ENCODE measurements at regions not wholly inside any gene's neighbourhood (a gene's known extent, or its start where the extent isn't known, plus 50 kb on each side); places are given as distances from the start of the nearest gene placed in this dataset.
"Not testable (repeated sequence)": the region's sequence is repeated elsewhere in the genome, so short reads cannot be mapped to it uniquely, and the experiment has no call there.

DNA sequence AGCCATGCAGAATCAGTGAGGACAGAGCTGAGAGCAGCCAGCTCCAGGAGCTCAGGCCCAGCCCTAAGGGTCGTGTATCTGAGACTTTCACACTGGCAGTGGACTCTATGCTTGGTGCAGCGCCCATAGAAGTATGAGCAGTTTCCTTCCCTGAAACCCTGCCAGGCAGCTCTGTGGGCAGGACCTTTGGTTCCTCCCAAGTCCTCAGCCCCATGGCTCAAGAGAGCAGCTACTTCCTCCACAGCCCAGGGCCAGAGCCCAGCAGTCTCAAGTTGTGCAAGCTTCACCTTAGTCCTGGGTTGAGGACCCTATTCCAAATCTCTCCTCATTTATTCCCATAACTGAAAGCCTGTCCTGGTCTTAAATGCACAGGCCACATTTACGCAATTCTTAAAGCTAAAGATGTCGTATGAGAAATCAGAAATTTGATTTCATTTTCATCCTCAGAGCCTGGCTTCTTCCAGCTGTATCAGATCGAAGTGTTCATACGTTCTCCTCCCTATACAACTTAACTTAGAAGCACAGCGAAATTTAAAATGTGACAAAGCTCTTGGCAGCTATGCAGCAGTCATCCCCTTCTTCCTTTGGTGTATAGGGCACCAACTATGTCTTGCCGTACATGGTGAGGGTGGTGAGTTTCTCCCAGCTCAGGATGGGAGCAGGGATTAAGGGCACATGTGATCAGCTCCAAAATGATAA lies 1337.1 kb downstream of the RPIA start:
- not testable (repeated sequence) for DNase-seq (ENCODE audit: low spot score); ATAC-seq

DNA sequence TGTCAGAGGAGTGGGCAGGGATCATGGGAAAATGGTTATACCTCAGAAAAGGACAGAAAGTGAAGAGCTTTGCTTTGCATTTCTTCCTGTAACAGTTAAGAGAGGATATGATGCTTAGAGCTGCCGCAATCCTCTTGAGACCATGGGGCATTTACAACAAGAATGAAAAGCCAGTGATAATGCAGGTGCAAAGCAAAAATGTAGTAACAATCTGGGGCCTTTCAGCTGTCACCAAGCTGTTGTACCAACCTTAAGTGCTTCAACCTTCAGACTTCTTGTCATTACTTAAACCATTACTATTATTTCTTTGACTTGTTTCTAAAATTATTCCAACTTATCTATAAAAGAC lies 1337.6 kb downstream of the RPIA start:
- not testable (repeated sequence) for DNase-seq (ENCODE audit: low spot score); ATAC-seq

DNA sequence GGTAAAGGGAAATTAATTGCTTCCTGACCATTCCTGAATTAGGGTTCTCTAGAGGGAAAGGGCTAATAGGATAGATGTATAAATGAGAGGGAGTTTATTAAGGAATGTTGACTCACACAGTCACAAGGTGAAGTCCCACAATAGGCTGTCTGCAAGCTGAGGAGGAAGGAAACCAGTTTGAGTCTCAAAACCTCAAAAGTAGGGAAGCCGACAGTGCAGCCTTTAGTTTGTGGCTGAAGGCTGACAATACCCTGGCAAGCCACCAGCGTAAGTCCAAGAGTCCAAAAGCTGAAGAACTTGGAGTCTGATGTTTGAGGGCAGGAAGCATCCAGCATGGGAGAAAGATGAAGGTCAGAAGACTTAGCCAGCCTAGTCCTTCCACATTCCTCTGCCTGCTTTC lies 1340.8 kb downstream of the RPIA start:
- not testable (repeated sequence) for ATAC-seq; DNase-seq (ENCODE audit: low spot score)

DNA sequence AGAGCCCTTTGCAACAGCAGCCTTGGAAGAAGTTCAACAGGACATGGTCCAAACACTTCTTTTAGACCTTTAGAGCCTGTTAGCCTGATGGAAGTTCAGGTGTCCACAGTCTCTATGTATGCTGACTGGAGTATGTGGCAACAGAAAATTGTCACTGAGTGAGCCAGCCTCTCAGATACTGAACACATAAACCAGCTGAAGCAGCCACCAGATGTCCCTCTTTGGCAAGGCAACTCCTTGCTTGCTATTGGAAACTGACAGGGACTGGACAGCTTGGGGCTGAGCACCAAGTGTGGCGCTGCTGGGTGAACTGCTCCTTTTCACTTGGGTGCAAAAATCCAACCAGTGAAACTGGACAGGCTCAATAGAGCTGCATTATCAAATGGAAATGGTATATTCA lies 1344.9 kb downstream of the RPIA start:
- not testable (repeated sequence) for DNase-seq (ENCODE audit: low spot score)
- ATAC-seq: peak; percentile 83

- DNase-seq (ENCODE audit: low spot score); ATAC-seq: not testable (repeated sequence)
Observed at GRCh38 chr2:90039093-90039492, 1347.6 kb downstream of the RPIA start.

GRCh38 chr2:90047776-90048175 lies 1356.3 kb downstream of the RPIA start:
- not testable (repeated sequence) for ATAC-seq; DNase-seq (ENCODE audit: low spot score)

DNA sequence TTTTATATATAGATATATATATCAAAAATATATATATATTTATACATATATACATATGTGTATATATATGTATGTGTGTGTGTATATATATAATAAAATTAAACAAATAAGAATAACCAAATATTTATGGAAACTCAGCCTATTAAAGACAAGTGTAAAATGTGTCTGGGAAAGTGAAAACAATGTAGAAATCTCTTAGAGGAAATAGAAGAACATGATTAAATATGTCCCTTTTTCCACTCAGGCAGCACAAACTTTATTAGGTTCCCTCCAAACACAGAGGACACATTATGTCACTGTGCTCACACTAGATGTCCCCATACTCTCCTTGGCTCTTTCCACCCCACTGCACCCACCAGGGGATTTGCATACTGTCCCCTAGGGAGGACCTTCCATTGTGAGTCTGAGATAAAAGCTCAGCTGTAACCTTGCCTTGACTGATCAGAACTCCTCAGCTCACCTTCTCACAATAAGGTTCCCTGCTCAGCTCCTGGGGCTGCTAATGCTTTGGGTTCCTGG lies 1360.7 kb downstream of the RPIA start:
- ATAC-seq; DNase-seq (ENCODE audit: low spot score): not testable (repeated sequence)

DNA sequence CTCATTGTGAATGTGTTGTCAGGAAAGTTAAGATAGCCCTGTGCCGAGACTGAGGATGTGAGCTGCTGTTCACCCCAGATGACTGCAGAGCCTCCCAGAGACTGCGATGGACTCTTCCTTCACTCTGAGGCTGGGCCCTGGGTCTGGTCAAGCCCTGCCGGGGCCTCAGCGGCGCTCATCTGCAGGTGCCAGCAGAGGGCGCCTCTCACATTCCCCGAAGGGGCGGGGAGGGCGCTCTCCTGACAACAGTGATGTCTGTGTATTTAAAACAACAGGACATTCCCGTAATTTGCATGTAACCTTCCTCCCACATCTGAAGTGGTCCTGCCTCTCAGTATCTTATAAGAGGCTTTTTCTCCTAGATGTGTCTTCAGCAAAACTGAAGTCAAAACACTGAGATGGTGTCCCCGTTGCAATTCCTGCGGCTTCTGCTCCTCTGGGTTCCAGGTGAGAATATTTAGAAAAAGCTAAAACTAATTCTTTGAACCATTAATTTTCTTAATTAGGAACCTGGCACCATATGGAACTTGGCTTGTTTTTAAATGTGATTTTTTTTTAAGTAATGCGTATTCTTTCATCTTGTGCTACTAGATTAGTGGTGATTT lies 1377.9 kb downstream of the RPIA start:
- DNase-seq (ENCODE audit: low spot score) (peak; percentile 47), ATAC-seq (peak; percentile 95)

GRCh38 chr2:90076311-90076710 lies 1384.8 kb downstream of the RPIA start:
- ATAC-seq (no peak), DNase-seq (ENCODE audit: low spot score) (no peak)

DNA sequence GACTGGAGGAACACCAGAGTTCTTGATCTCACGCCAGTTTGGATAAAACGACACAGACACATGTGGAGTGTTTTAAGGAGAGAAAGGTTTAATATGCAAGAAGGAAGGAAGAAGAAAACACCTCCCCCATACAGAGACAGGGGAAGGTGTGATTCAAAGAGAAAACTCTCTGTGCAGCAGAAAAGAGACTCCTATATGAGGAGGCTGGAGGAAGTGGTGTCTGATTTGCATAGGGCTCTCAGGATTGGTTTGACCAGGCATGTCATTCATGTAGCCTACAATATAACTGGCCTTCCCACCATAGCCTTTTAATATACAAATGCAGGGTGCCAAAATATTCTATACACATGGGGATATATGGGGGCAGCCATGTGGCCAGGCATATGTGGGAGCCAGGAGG lies 1386.5 kb downstream of the RPIA start:
- ATAC-seq: no peak
- no peak for DNase-seq (ENCODE audit: low spot score)

DNA sequence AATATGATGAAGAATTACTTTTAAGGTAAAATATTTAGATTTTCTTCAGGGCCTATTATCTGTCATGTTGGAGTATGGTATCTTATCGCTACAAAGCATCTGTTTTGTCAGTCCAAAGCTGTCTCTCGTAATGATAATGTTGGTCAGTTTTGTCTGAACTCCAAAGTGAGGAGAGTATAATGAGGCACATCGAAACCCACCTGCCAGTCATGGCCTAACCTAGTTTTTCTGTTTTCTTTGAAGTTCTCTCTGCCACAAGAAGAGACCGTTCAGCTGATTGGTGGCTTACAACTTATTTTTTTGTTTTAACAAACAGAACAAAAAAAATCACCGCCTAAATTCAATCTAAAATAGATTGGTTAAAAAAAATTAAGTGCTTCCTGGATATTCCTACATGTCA lies 1387.9 kb downstream of the RPIA start:
- no peak for DNase-seq (ENCODE audit: low spot score)
- ATAC-seq: no peak

- ATAC-seq: peak; percentile 59
- not testable (repeated sequence) for DNase-seq (ENCODE audit: low spot score)
Observed at GRCh38 chr2:90087792-90088191, 1396.3 kb downstream of the RPIA start.

DNA sequence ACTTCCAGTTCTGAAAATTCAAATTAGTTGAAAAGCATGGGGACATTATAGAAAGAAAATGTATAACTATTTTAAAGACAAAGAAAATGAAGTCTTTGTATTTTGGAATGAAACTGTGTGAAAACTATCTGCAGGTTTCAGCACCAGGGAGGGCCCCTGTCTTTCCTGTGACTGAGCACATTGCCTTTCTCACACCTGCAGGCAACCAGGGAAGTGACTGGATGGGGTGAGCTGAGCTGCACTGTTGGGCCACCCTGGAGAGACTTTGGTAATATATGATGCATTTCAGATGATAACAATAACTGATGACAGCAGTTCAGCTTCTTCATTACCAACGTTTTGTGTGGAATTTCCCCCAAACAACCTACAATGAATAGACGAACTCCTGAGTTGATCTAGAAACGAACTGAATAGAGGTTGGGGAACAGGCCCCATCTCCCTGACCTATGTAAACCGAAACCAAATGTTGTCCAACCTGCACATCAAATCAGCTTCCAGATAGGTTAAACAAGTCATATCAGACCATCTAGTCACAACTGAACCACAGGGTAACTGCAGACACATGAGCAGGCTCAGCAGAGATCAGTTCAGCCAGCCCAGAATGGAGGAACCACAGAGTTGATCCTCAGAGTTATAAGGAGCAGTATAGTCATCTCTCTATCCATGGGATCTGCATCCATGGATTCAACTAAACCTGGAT lies 1402.2 kb downstream of the RPIA start:
- DNase-seq (ENCODE audit: low spot score); ATAC-seq: not testable (repeated sequence)

DNA sequence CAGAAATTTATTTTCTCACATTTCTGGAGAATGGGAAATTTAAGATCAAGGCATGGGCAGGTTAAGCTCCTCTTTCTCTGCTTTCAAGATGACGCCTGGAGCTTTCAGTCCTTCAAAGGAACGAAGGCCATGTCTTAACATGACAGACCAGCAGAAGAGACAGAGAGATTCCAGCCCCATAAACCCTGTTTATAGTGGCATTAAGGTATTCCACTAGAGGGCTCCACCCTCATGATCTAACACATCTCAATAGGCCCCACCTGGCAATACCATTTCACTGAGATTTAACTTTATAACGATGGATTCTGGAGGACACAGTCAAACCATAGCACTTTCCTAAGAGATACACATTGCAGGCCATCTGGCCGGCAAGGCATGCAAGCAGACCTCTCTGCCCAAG lies 1406.1 kb downstream of the RPIA start:
- peak; percentile 39 for ATAC-seq
- not testable (repeated sequence) for DNase-seq (ENCODE audit: low spot score)

DNA sequence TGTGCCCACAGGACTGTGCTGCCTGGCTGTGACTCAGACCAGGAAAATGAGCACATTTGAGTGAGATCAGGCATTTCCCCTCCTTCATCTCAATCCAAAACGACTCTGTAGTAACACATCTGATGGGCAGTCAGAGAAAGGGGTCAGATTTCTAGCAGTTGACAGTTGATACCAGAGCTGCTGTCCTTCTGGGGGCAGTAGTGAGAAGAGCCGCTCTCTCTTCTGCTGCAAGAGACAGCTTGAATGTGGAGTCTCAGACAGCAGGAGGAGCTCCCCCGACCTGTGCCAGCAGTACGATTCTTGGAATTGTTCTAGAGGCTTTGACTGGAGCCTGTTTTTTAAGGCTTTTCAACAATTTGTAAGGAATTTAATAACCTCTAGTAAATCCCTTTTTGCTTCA lies 1413.7 kb downstream of the RPIA start:
- DNase-seq (ENCODE audit: low spot score); ATAC-seq: not testable (repeated sequence)

GRCh38 chr2:90123409-90123808 lies 1431.9 kb downstream of the RPIA start:
- not testable (repeated sequence) for ATAC-seq; DNase-seq (ENCODE audit: low spot score)

DNA sequence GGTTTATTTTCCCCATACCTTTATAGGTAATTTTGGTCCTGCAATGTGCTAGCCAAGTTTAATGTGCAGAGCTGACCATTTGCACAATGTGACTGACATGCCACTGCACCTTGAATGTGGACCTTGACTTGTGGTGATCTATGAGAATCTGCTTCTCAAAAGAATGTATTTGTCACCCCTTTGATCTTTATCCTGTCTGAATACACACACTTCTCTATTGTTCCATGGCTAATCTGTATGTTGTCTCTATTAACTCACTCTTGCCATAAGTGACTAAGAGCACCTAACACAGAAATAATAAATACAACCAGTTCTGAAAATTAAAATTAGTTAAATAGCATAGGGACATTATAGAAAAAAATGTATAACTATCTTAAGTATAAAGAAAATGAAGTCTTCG lies 1447.6 kb downstream of the RPIA start:
- ATAC-seq; DNase-seq (ENCODE audit: low spot score): not testable (repeated sequence)

GRCh38 chr2:90141558-90141957 lies 1450.1 kb downstream of the RPIA start:
- DNase-seq (ENCODE audit: low spot score); ATAC-seq: not testable (repeated sequence)

GRCh38 chr2:90151805-90152204 lies 1460.3 kb downstream of the RPIA start:
- DNase-seq (ENCODE audit: low spot score): not testable (repeated sequence)
- ATAC-seq: peak; percentile 40

- not testable (repeated sequence) for ATAC-seq; DNase-seq (ENCODE audit: low spot score)
Observed at GRCh38 chr2:90170978-90171377, 1479.5 kb downstream of the RPIA start.

GRCh38 chr2:90173081-90173480 lies 1481.6 kb downstream of the RPIA start:
- not testable (repeated sequence) for DNase-seq (ENCODE audit: low spot score); ATAC-seq

Measured in left lobe of liver (tissue), 2 donors.